Activated CD4-positive, alpha-beta T cell treated with anti-CD3 and anti-CD28 coated beads, Interleukin-2, amount 10 ng/mL, durations not matched to agents 24 days and 14 days (primary cell): ENCODE measurements at regions not wholly inside any gene's neighbourhood (a gene's known extent, or its start where the extent isn't known, plus 50 kb on each side); places are given as distances from the start of the nearest gene placed in this dataset.
A peak's percentile ranks its signal among the peaks of the same experiment; 100 is the strongest.

ENCODE experiments used
- DNase-seq: peaks from one replicate; pipeline ENCODE4 v3.0.0; 2022
- H3K27ac Mint-ChIP-seq: one replicate; pipeline ENCODE4 v1.8.0; 2022; ENCODE audit warnings: mild to moderate bottlenecking, mixed read lengths
- H3K27me3 Mint-ChIP-seq: one replicate; pipeline ENCODE4 v1.8.0; 2022; ENCODE audit warnings: mixed read lengths
- H3K36me3 Mint-ChIP-seq: one replicate; pipeline ENCODE4 v1.8.0; 2022; ENCODE audit warnings: low read depth, mild to moderate bottlenecking, mixed read lengths
- H3K4me1 Mint-ChIP-seq: one replicate; pipeline ENCODE4 v1.8.0; 2021; ENCODE audit warnings: mixed read lengths
- H3K4me3 Mint-ChIP-seq: one replicate; pipeline ENCODE4 v1.8.0; 2022; ENCODE audit warnings: mild to moderate bottlenecking, moderate library complexity, mixed read lengths
- H3K9me3 Mint-ChIP-seq: one replicate; pipeline ENCODE4 v1.8.0; 2021; ENCODE audit warnings: mixed read lengths
- intact Hi-C: fragments of 100-400 bp; cut with micrococcal nuclease; formaldehyde crosslinking; loops from one replicate; pipeline ENCODE4 v1.15.1; 2023

DNA sequence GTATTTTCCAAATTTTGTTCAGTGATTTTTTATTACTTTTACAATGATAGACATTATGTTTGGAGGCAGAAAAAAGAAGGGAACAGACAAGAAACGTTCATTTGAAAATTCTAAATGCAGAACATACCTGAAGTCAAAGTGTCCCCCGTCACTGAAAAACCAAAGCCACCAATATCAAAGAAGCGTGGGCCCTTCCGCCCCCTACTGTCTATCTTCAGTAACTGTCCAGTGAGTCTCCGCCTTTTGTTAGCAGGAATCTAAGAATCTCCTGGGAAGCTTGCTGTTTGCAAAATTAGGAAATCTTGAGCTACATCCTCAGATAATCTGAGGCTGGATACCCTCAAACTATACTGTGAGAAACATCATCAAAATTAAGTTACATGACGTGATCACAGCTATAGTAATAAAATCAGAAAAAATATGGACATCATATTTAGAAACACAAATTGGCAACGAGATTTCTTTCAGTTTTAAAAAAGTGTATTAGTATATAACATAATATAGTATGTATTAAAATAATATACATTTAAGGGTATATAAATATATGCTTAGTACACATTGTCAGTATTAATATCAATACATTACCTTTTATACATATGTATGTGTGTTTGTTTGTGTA lies 169.3 kb upstream of the AKR1E2 start:
- no peak overlapping the region for H3K27ac Mint-ChIP-seq
- peaks cover 9% of the 10 kb centered on the region for H3K4me1 Mint-ChIP-seq
- H3K9me3 Mint-ChIP-seq = no peaks in the 10 kb centered on the region
- intact Hi-C loops = loop anchor here (1.0 to 10.0 kb wide), 4 partner anchors 682 to 1416 kb away; no protein-coding TSS in a partner anchor
- H3K27me3 Mint-ChIP-seq = peaks cover 18% of the 10 kb centered on the region
- no peaks in the 10 kb centered on the region for H3K36me3 Mint-ChIP-seq
- H3K4me3 Mint-ChIP-seq = no peak overlapping the region
- peak; percentile 84 for DNase-seq

DNA sequence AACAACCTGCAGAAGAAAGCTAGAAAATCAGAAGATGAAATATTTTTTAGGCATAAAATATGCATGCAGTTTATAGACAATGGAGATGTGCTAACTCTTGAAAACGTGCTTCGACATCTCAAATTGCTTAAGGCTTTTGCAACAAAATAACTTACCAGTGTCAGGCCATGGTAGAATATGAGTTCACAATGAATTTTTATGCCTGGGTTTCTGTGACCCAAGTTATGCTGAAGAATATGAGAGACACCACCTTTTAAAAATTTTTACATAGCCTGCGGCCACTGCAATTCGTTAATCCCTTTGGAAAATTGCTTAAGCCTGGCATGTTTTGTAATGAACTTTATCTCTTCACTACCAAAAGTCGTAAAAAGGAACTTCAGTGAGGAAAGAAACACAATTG lies 170.1 kb upstream of the AKR1E2 start:
- DNase-seq = no peak
- Mint-ChIP-seq H3K4me1 (peaks cover 17% of the 10 kb centered on the region), H3K36me3 (no peaks in the 10 kb centered on the region), H3K4me3 (no peak overlapping the region), H3K9me3 (no peaks in the 10 kb centered on the region), H3K27me3 (peaks cover 18% of the 10 kb centered on the region), H3K27ac (no peak overlapping the region)
- intact Hi-C loops = loop anchor here (1.0 to 10.0 kb wide), 4 partner anchors 681 to 1415 kb away; no protein-coding TSS in a partner anchor

DNA sequence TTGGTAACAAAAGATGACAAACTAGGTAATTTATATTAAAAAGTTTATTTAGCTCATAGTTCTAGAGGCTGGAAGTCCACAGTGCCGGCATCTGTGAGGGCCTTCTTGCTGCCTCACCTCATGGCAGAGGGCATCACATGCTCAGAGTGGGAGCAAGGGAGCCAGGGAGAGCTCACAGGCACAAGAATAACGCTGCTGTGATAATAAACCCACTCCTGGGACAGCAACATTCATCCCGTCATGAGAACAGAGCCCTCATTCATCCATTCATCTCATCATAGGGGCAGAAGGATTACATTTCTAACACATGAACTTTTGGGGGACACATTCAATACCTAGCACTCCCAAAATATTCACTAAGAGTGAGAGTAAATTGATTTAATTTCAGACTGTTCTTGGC lies 170.6 kb upstream of the AKR1E2 start:
- H3K9me3 Mint-ChIP-seq = no peaks in the 10 kb centered on the region
- DNase-seq = no peak
- H3K36me3 Mint-ChIP-seq = no peaks in the 10 kb centered on the region
- H3K4me3 Mint-ChIP-seq = no peak overlapping the region
- H3K27ac Mint-ChIP-seq = no peak overlapping the region
- peaks cover 15% of the 10 kb centered on the region for H3K27me3 Mint-ChIP-seq
- intact Hi-C loops = loop anchor here (10.0 kb wide), 2 partner anchors 681 to 781 kb away; no protein-coding TSS in a partner anchor
- H3K4me1 Mint-ChIP-seq = peaks cover 18% of the 10 kb centered on the region

DNA sequence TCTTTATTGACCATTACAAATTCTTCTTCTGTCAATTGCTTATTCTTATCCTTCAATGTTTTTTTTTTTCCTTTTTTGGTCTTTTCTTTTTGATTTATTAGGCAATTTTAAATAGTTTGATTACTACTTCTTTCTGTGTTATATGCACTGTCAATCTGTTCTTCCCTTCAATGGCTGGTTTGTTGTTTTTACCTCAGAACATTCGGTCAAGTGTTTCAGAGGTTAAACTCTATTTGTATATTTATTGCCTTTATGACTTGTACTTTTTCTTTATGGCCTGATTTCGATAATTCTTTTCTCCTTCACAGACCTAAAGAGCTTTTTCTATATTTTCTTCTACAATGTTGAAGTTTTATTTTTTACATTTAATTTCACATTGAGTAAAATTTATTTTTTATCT lies 171.5 kb upstream of the AKR1E2 start:
- peaks cover 7% of the 10 kb centered on the region for H3K27me3 Mint-ChIP-seq
- DNase-seq = no peak
- H3K9me3 Mint-ChIP-seq = no peaks in the 10 kb centered on the region
- no peak overlapping the region for H3K4me3 Mint-ChIP-seq
- intact Hi-C loops = loop anchor here (5.0 to 10.0 kb wide), 6 partner anchors 680 to 1457 kb away; no protein-coding TSS in a partner anchor
- peaks cover 24% of the 10 kb centered on the region for H3K4me1 Mint-ChIP-seq
- no peaks in the 10 kb centered on the region for H3K36me3 Mint-ChIP-seq
- H3K27ac Mint-ChIP-seq = no peak overlapping the region

DNA sequence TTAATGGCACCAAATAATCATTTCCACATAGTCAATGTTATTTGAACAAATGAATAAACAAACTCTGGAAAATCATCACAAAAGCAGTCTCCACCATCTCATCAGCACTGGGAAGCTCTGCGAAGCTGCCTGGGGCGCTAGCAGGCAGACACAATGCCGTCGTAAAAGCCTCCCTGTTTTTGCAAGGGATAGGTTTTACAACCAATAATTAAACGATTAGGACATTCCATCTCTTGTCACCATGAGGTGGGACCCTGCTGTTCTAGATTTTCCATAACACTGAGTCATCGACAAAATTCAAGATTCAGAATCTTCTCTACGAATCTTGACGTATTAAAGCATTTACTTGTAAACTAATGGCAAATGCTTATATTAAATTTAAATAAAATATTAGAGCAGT lies 172.8 kb upstream of the AKR1E2 start:
- H3K27ac Mint-ChIP-seq = no peak overlapping the region
- peaks cover 24% of the 10 kb centered on the region for H3K4me1 Mint-ChIP-seq
- DNase-seq = no peak
- no peak overlapping the region for H3K4me3 Mint-ChIP-seq
- H3K27me3 Mint-ChIP-seq = peaks cover 2% of the 10 kb centered on the region
- H3K9me3 Mint-ChIP-seq = no peaks in the 10 kb centered on the region
- no peaks in the 10 kb centered on the region for H3K36me3 Mint-ChIP-seq
- intact Hi-C loops = loop anchor here (2.0 to 10.0 kb wide), 7 partner anchors 678 to 1456 kb away; no protein-coding TSS in a partner anchor

DNA sequence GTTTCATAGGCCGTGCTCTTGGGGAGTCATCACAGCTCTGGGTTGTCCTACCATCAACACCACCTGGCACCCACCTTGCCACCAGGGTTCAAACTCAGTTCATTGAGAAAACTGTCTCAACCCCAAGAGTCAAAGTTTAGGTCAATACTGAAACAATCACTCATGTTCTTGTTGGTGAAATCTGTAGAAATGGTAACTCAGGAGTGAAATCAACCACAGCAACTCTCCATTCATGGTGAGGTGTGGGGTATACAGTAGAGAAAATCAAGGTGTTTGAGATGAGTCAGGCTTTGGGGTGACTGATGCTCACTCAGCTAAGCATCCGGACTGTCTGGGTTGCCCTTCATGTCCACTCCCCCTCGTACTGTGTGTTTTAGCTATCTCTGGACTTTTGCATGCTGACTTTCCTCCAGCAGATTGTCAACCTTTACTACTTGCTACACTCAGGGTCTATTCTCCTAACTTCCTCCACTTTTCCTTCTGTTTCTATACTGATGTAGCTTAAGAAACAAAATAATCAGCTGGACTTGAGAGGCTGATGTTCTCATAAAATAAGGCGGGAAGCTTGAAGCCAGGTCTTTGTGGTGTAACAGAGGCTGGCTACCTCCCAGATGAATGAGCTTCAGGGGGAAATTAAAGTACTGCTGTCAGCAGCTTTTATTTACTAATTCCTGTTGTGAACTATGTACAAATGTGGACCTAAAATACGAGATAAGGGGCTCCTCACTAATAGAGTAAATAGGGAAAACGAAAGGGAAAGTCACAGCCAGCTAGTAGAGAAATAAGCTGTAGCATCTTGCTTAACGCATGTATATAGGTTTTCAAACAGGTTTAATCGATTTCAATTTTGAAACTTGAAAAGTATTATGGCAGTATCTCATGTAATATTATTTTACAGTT lies 173.6 kb upstream of the AKR1E2 start:
- intact Hi-C loops = loop anchor here (1.0 to 10.0 kb wide), 11 partner anchors 106 to 1455 kb away; no protein-coding TSS in a partner anchor
- DNase-seq = peak; percentile 64
- Mint-ChIP-seq H3K27ac (peak overlapping the region; percentile 92), H3K9me3 (no peaks in the 10 kb centered on the region), H3K4me3 (peak overlapping the region; percentile 75), H3K27me3 (peaks cover 2% of the 10 kb centered on the region), H3K4me1 (peaks cover 27% of the 10 kb centered on the region), H3K36me3 (no peaks in the 10 kb centered on the region)

DNA sequence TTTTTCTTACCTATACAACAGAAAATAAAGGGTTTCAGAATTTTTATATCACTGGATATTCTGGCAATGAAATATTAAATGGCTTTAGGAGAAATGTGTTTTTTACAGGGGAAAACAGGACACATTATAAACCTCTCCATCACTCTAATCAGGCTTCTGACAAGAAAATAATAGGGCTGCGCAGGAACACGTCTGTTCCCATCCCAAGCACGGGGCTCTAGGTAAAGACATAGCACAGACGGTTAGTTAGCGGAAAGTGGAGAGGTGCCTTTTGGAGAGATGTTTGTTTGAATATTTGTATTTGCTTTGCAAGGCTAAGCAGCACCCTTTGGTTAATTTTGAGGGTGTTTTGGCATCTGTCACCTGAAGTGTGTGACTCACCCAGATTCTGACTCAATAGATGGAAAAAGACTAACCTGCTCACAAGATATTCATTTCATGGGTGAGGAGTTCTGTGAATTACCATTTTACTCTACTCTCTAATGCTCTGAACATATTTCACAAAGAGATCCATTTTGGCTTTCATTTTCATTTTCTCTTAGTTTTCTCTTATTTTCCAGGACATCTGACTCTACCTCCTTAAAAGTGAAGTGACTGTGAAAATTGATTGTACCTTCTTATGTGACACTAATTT lies 174.5 kb upstream of the AKR1E2 start:
- peak; percentile 74 for DNase-seq
- Mint-ChIP-seq H3K27me3 (no peaks in the 10 kb centered on the region), H3K27ac (peak overlapping the region; percentile 92), H3K4me3 (peak overlapping the region; percentile 75), H3K4me1 (peaks cover 32% of the 10 kb centered on the region), H3K36me3 (no peaks in the 10 kb centered on the region), H3K9me3 (peaks cover 3% of the 10 kb centered on the region)
- intact Hi-C loops = loop anchor here (1.0 to 10.0 kb wide), 17 partner anchors 35 to 1454 kb away; no protein-coding TSS in a partner anchor

DNA sequence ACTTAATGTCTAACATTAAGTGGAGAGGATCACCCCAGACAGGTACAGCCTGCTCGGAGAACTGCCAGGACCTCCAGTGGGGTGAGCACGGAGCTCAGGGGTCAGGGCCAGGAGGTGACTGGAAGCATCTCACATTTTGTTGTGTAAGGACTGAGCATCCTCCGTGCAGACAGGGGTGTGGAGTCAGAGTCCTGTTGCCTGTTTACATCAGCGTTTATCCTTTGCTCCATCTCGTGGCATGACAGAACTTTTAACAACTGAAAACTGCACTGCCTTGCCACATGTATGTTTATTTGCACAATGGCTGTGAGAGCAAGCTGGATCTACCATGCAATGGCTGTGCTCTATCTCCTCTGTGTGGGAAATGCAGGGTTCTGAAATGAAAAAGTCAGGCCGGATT lies 175.4 kb upstream of the AKR1E2 start:
- Mint-ChIP-seq H3K4me3 (no peak overlapping the region), H3K27me3 (no peaks in the 10 kb centered on the region), H3K27ac (no peak overlapping the region), H3K9me3 (peaks cover 5% of the 10 kb centered on the region), H3K36me3 (no peaks in the 10 kb centered on the region), H3K4me1 (peaks cover 32% of the 10 kb centered on the region)
- intact Hi-C loops = loop anchor here (2.0 to 10.0 kb wide), 9 partner anchors 36 to 1453 kb away; no protein-coding TSS in a partner anchor
- no peak for DNase-seq

DNA sequence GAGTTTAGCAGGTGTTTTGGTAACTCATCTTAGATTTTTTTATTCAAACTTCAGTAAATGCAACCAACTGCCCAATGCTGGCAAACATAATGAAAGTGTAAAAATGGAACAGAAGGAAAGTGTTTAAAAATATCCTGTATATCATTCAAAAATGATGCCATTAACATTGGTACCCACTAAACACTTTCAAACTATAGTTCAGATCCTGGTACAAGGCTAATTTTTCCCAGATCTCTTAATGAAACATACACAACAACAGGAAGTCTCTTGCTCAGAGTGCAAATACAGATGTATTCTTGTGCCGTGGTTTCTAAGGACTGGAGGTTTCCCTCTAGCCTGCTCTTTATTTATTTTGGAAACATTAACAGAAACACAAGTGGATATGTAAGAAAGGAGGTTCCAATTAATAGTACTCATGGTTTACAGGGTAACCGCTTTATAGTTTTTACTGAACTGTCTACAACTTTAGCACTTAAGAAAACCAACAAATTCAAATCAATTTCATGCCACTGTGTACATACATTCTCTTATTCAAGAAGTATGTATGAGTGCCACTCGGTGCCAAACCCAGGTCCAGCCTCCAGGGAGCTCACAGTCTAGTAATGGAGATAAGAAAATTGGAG lies 176.0 kb upstream of the AKR1E2 start:
- no peak overlapping the region for H3K4me3 Mint-ChIP-seq
- intact Hi-C loops = loop anchor here (2.0 to 10.0 kb wide), 9 partner anchors 37 to 1453 kb away; no protein-coding TSS in a partner anchor
- no peaks in the 10 kb centered on the region for H3K36me3 Mint-ChIP-seq
- H3K27me3 Mint-ChIP-seq = no peaks in the 10 kb centered on the region
- H3K27ac Mint-ChIP-seq = no peak overlapping the region
- H3K4me1 Mint-ChIP-seq = peaks cover 32% of the 10 kb centered on the region
- peaks cover 5% of the 10 kb centered on the region for H3K9me3 Mint-ChIP-seq
- DNase-seq = no peak

DNA sequence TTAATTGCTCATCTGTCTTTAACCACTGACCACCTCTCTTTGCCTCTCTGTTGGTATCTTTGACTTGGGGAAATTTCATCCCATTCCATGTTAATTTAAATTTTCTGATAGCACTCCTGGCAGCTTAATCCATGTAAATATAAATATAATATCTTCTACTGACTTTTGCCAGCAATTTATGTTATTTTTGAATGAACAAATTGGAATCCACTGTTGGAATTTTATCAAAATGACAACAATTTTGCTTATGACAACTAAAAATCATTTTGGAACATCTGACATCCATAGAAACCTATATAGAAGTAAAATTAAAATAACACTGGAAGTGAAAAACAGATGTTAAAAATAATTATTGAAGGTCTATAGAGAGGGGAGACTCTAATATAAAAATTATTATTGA lies 176.5 kb upstream of the AKR1E2 start:
- H3K4me1 Mint-ChIP-seq = peaks cover 32% of the 10 kb centered on the region
- H3K27me3 Mint-ChIP-seq = no peaks in the 10 kb centered on the region
- H3K36me3 Mint-ChIP-seq = no peaks in the 10 kb centered on the region
- H3K4me3 Mint-ChIP-seq = no peak overlapping the region
- intact Hi-C loops = no loop called here
- no peak for DNase-seq
- peaks cover 5% of the 10 kb centered on the region for H3K9me3 Mint-ChIP-seq
- no peak overlapping the region for H3K27ac Mint-ChIP-seq

DNA sequence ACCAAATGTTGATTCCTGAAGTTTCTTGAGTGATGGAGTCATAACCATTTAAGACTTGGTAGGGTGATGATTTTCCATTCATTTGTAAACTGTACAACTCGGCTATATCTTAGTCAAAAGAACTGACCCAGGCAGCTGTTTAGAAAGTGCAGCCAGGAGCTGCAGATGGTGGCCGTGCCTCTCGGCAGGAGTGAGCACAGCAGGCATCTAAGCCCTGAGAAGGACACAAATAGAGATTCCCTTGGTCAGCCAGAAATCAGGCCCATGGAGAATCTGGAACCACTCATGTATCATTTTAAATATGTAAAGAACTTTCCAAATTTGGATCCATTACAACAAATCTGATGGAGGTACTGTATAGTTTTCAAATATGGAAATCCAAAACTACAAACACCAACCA lies 177.0 kb upstream of the AKR1E2 start:
- H3K27ac Mint-ChIP-seq = no peak overlapping the region
- no peaks in the 10 kb centered on the region for H3K36me3 Mint-ChIP-seq
- no peaks in the 10 kb centered on the region for H3K27me3 Mint-ChIP-seq
- peaks cover 32% of the 10 kb centered on the region for H3K4me1 Mint-ChIP-seq
- H3K4me3 Mint-ChIP-seq = no peak overlapping the region
- intact Hi-C loops = no loop called here
- peak; percentile 45 for DNase-seq
- peaks cover 5% of the 10 kb centered on the region for H3K9me3 Mint-ChIP-seq

DNA sequence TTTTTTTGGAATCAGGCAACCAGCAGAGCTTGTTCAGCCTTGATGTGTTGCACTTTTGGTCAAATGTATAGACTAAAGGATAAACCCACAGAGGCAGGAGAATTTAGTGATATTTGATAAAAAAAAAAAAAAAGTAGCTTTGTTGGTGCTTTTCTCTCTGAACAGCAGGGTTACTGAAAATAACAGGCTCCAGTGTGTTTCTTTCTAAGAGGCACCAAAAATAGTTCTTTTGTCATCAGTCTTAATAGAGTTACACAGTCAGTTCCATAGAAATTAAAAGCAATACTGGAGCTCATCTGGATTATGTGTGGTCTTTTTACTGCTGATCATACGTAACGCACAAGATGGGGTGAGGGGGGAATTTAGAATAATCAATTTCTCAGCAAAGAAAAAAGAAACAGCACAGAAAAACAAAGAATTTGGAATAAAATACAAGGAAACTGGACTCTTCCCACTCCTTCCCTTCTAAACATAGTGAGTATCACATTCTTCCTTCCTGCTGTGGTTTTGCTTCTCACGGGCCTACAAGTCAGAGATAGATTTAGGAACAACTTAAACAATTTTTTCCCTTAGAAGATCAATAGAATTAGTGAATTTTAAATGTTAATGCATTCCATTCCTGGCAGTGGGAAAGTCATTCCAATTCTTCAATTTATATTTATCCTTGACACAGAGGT lies 178.8 kb upstream of the AKR1E2 start:
- Mint-ChIP-seq H3K36me3 (no peaks in the 10 kb centered on the region), H3K9me3 (peaks cover 5% of the 10 kb centered on the region), H3K27me3 (no peaks in the 10 kb centered on the region), H3K27ac (no peak overlapping the region), H3K4me3 (no peak overlapping the region), H3K4me1 (peaks cover 28% of the 10 kb centered on the region)
- no peak for DNase-seq
- intact Hi-C loops = no loop called here

DNA sequence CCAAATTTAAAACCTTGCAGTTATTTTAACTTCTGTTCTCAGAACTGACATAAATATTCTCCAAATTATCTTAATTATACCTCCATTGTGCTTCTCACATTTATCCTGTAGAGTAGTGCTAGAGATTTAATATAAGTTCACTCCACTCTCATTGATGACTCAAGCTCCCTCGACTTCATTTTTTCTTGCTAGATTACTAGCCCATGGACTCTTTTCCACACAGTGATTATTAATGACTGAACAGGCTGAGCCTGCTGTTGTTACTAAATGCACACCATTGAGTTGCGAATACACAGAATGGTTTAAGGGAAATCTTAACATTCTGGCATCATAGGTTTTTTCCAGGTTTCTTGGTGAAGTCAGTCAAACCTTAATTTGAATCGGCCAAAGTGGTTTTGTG lies 179.5 kb upstream of the AKR1E2 start:
- peaks cover 21% of the 10 kb centered on the region for H3K4me1 Mint-ChIP-seq
- H3K4me3 Mint-ChIP-seq = no peak overlapping the region
- H3K9me3 Mint-ChIP-seq = peaks cover 5% of the 10 kb centered on the region
- intact Hi-C loops = no loop called here
- no peaks in the 10 kb centered on the region for H3K27me3 Mint-ChIP-seq
- H3K36me3 Mint-ChIP-seq = no peaks in the 10 kb centered on the region
- no peak for DNase-seq
- H3K27ac Mint-ChIP-seq = no peak overlapping the region
